ENCODE measurements at regions not wholly inside any gene's neighbourhood (a gene's known extent, or its start where the extent isn't known, plus 50 kb on each side); places are given as distances from the start of the nearest gene placed in this dataset.
"Not testable (repeated sequence)": the region's sequence is repeated elsewhere in the genome, so short reads cannot be mapped to it uniquely, and the experiment has no call there.

- H3K4me3 Mint-ChIP-seq (ENCODE audit: unreplicated experiment), result no peak overlapping the region
- no peak overlapping the region for H3K27ac Mint-ChIP-seq (ENCODE audit: unreplicated experiment)
These were observed 223.7 kb downstream of the FBXO4 start for GRCh38 chr5:42148813-42149212.

GRCh38 chr5:42157215-42157614 lies 232.1 kb downstream of the FBXO4 start:
- no peaks in the 10 kb centered on the region for H3K9me3 Mint-ChIP-seq (ENCODE audit: low read depth)
- no peak overlapping the region for H3K27ac Mint-ChIP-seq (ENCODE audit: unreplicated experiment)
- H3K36me3 Mint-ChIP-seq (ENCODE audit: low read depth), result no peaks in the 10 kb centered on the region
- H3K4me3 Mint-ChIP-seq (ENCODE audit: unreplicated experiment), result no peak overlapping the region
- no peak for TF ChIP-seq CTCF (IDR thresholded peaks at IDR 0.05)
- H3K27me3 Mint-ChIP-seq (ENCODE audit: low read depth), result peaks cover 3% of the 10 kb centered on the region
- no peak for DNase-seq (ENCODE audit: low spot score)
- H3K4me1 Mint-ChIP-seq (ENCODE audit: low read depth), result no peaks in the 10 kb centered on the region

More at GRCh38 chr5:42148813-42149212, 223.7 kb downstream of the FBXO4 start:
- Mint-ChIP-seq H3K9me3 (ENCODE audit: low read depth) (peaks cover 29% of the 10 kb centered on the region), H3K36me3 (ENCODE audit: low read depth) (no peaks in the 10 kb centered on the region), H3K4me1 (ENCODE audit: low read depth) (no peaks in the 10 kb centered on the region), H3K27me3 (ENCODE audit: low read depth) (no peaks in the 10 kb centered on the region)
- DNase-seq (ENCODE audit: low spot score), result no peak
- TF ChIP-seq CTCF (IDR thresholded peaks at IDR 0.05), result no peak

GRCh38 chr5:42163083-42163482 lies 238.0 kb downstream of the FBXO4 start:
- DNase-seq (ENCODE audit: low spot score), result no peak
- no peaks in the 10 kb centered on the region for H3K36me3 Mint-ChIP-seq (ENCODE audit: low read depth)
- H3K27me3 Mint-ChIP-seq (ENCODE audit: low read depth), result peaks cover 3% of the 10 kb centered on the region
- H3K9me3 Mint-ChIP-seq (ENCODE audit: low read depth), result no peaks in the 10 kb centered on the region
- no peaks in the 10 kb centered on the region for H3K4me1 Mint-ChIP-seq (ENCODE audit: low read depth)
- TF ChIP-seq CTCF (IDR thresholded peaks at IDR 0.05), result no peak
- H3K4me3 Mint-ChIP-seq (ENCODE audit: unreplicated experiment), result no peak overlapping the region
- no peak overlapping the region for H3K27ac Mint-ChIP-seq (ENCODE audit: unreplicated experiment)

GRCh38 chr5:42168091-42168670 lies 243.1 kb downstream of the FBXO4 start:
- DNase-seq (ENCODE audit: low spot score), result no peak
- no peaks in the 10 kb centered on the region for H3K4me1 Mint-ChIP-seq (ENCODE audit: low read depth)
- H3K27ac Mint-ChIP-seq (ENCODE audit: unreplicated experiment), result no peak overlapping the region
- H3K4me3 Mint-ChIP-seq (ENCODE audit: unreplicated experiment), result no peak overlapping the region
- H3K9me3 Mint-ChIP-seq (ENCODE audit: low read depth), result no peaks in the 10 kb centered on the region
- H3K27me3 Mint-ChIP-seq (ENCODE audit: low read depth), result peaks cover 4% of the 10 kb centered on the region
- no peaks in the 10 kb centered on the region for H3K36me3 Mint-ChIP-seq (ENCODE audit: low read depth)
- no peak for TF ChIP-seq CTCF (IDR thresholded peaks at IDR 0.05)

GRCh38 chr5:42176118-42176517 lies 247.1 kb upstream of the GHR start:
- not testable (repeated sequence) for H3K36me3 Mint-ChIP-seq (ENCODE audit: low read depth); H3K9me3 Mint-ChIP-seq (ENCODE audit: low read depth); H3K4me3 Mint-ChIP-seq (ENCODE audit: unreplicated experiment); H3K27ac Mint-ChIP-seq (ENCODE audit: unreplicated experiment); DNase-seq (ENCODE audit: low spot score); H3K27me3 Mint-ChIP-seq (ENCODE audit: low read depth); H3K4me1 Mint-ChIP-seq (ENCODE audit: low read depth)

GRCh38 chr5:42179843-42180242 lies 243.4 kb upstream of the GHR start:
- H3K27ac Mint-ChIP-seq (ENCODE audit: unreplicated experiment); H3K36me3 Mint-ChIP-seq (ENCODE audit: low read depth); DNase-seq (ENCODE audit: low spot score); H3K4me1 Mint-ChIP-seq (ENCODE audit: low read depth); H3K27me3 Mint-ChIP-seq (ENCODE audit: low read depth); H3K4me3 Mint-ChIP-seq (ENCODE audit: unreplicated experiment); H3K9me3 Mint-ChIP-seq (ENCODE audit: low read depth): not testable (repeated sequence)

Measured in chondrocyte (in vitro differentiated cells).